ENCODE measurements at regions not wholly inside any gene's neighbourhood (a gene's known extent, or its start where the extent isn't known, plus 50 kb on each side); places are given as distances from the start of the nearest gene placed in this dataset.

DNA sequence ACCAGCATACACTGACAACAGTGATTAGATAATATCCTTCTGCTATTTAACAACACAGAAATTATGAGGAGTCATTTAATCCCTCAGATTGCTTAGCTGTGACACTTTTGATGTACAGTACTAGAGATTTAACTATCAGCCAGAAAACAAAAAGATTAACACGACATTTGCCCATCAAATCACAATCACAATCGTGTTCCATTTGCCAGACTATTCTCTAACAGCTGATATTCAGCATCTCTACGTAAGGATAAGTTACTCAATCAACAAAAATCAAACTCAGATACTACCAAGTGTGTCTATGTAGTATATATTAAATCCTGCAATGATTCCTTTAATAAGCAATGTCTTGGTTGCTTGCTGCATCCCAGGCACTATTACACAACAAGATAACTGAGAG is 558.7 kb upstream of the USP15 start:
- DNase-seq, result no peak

DNA sequence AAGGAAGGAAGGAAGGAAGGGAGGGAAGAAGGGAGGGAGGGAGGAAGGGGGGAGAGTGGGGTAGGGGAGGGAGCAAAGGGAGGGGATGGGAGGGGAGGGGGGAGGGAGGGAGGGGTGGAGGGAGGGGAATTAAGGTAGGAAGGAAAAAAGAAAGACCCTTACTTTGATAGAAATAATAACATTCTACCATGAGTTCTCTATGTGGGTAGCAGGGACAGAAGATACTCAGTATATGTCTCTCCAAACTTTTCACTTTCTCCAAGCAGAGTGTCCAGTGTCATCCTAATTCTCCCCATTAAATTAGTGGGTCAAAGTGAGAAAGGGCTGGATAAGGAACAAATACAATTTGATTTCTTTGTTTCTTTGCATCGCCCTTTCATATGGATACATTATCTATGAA is 553.4 kb upstream of the USP15 start:
- DNase-seq, result no peak

DNA sequence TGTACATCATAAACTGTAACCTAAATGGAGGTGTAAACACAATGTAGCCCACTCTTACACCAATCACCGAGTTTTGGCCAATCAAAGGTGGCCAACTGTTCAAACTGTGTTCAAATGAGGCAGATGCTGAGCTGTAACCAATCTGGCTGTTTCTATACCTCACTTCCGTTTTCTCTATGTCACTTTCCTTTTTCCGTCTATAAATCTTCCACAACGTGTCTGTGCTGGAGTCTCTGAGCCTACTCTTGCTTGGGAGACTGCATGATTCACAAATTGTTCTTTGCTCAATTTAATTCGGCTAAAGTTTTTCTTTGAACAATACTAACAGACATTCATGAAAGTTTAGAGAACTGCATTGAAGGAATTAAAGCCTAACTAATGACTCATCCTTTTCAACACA is 547.1 kb upstream of the USP15 start:
- DNase-seq, result no peak

DNA sequence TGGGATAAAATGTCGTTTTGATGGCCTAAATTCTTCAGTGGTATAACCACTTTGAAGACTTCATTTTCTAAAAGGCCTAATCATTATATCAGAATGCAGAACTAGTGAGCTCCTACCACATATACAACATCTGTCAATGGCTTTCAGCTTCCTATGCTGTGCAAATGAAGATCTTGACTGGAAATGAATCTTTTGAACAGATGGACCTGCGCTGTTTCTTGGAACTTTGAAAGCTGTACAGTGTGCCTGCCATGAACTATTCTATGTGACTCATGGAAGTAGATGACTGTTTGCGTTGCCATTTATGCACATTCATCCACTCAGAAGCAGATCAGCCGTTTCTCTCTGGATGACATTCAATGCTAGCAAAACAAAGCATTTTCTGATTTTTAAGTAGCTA is 542.2 kb upstream of the USP15 start:
- no peak for DNase-seq

DNA sequence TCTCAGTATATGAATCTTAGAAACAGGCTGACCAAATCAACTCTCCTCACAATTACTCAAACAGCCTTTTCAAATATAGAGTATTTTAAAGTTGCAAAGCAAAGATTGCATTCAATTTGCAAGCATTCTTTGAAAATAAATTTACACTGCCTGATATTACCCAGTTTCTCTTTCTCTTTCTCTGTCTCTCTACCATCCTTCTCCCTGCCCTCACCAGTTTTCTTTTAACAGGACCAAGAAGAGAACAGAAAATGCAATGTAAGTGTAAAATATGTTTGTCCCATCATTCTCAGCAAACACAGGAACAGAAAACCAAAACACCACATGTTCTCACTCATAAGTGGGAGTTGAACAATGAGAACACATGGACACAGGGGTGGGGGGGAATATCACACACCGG is 520.3 kb upstream of the USP15 start:
- DNase-seq, result no peak

DNA sequence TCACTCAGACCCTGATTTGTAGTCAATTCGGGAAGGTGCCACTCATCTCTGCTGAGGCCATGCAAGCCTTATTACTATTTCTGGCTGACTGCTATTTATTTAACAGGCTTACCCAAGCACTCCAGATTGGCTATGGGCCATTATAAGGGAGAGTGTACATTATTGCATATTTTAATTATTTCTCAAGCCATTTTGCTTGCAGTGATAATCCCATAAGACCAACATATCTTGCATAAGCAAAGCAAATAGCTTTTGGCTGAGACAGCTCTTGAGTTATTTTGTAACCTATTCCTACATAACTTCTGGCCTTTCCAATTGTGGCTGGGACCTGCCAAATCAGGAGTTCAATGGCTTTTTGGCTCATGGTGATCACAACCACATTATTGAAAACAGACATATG is 509.6 kb upstream of the USP15 start:
- no peak for DNase-seq

DNA sequence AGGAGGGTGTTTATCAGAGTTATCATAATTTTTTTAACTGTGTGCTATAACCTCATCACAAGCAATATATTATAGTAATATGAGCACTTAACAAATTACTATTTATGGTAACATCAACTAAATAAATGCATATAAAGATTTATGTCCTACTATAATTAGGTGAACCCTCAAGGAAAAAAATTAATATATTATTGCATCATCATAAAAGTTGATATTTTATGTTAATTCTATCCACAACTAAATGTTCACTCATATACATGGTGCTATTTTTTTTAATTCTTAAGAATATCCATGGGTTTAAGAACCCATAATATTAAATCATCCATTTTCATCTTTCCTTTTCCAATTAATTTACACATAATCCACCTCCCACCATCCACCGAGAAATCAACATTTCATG is 506.0 kb upstream of the USP15 start:
- DNase-seq, result no peak

DNA sequence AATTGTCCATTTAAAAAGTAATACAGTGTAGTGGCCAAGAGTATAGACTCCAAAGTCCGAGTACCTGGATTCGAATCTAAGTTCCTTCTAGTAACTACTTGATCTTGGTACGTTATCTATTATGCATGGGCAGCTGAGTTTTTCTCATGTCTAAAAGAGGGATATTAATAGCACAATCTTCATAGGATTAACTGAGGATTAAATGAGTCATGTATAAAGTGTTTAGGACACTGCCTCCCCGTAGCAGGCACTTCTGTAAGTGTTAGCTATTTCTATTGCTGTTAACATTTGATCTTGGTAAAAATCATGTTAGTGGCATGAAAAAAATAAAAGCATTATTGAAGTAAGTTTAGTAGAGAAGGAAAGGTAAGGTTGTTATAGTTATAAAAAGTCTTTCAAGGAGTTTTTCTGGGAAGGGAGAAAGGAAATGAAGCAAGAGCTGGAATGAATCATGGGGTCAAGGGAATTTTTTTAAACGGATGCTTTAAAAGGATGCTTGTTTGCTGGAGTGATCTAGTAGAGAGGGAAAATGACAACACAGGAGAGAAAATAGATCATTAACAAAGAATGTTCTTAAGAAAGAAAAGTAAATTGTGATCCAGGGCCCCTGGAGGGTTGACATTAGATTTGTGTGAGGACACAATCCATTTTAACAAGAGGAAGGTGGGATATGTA is 502.2 kb upstream of the USP15 start:
- DNase-seq, result no peak

DNA sequence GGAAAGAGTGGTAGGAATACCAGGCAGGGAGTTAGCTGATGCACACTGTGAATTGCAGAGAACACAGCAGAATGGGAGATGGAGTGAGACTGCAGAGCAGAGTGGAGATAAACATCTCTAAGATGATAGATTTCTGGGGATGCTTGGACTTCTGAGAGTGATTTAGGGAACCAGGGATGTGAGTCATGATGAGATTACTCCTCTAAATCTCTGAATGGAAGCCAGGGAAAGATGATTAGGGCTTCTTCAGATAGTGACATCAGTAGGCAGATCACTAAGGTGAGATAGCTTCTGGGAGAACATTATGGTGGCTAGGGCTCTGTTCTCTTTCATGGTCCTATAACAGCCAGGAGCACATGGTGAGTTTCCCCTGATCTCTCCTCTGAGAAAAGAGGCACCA is 501.5 kb upstream of the USP15 start:
- no peak for DNase-seq

DNA sequence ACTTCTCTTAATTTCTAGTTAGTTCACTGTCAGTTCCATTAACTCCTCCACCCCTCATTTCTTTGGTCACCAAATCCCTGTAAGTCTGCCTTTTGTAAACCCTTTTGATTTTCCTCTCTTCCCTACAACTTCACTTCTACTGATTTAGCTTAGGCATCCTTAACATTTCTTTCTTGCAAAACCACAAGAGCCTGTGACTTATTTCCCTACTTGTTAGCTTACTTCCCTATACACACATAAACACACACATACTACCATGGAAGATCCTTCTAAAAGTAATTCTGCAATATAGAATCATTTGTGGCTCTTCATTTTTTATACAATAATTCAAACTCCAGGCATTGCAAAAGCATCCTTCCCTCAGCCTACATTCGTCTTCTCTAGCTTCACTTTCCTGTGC is 494.3 kb upstream of the USP15 start:
- DNase-seq, result no peak

DNA sequence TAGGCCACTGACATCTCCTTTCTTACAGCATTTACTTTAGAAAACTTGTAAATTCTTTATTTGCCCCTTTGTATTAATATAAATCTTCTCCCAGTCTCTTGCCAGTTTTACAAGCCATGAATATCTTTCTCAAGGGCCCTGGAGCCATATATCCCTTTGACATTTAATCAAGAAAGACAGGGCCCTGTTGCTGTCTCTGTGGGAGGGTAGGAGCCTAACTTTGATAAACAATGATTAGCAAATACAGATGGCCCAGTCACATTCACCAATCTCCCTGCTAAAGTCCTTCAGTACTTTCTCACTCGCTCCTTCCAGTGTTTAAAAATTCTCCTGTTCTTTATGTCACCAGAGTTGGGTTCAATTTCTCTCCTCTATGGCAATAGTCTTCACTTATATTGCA is 479.8 kb upstream of the USP15 start:
- no peak for DNase-seq

DNA sequence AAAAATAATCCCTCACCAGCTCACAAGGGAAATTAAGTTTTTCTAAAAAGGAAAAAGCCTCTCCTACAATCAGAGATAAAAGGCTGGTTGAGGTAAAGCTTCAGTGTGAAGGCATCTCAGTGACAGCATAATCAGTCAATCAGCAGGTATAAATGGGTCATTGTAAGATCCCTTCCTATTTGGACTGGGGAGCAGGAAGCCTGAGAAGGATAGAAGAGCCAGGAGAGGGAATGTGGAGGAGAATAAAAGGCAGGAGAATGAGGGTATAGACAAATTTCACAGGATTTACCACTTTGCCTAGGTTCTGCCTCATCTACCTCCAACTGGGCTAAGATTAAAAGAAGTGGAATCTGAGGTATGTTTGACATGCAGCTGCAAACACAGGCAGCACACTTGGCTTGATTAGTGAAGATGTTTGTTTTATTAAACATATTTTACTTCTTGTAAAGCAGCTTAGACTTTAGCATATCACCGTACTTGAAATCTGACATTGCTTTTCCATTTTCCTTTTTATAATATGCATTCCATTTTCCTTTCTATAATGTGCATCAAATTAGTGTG is 479.1 kb upstream of the USP15 start:
- DNase-seq, result no peak

DNA sequence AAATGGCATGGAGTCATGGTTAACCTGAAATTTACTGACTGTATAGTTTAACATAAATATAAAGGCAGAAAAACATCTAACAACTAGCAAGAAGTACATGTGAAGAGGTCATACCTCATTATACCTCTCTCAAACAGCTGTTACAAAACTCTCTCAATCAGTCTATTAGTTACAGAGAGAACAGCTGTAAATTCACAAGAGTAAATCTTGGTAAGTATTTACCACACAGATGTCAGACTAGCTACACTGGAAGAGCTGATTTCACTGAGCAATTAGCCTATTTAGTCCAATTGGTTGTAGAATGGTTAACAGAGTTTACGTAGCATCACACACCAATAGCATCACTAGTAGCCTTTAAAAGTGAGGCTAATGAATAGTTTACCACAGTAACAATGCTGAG is 463.4 kb upstream of the USP15 start:
- DNase-seq, result no peak

DNA sequence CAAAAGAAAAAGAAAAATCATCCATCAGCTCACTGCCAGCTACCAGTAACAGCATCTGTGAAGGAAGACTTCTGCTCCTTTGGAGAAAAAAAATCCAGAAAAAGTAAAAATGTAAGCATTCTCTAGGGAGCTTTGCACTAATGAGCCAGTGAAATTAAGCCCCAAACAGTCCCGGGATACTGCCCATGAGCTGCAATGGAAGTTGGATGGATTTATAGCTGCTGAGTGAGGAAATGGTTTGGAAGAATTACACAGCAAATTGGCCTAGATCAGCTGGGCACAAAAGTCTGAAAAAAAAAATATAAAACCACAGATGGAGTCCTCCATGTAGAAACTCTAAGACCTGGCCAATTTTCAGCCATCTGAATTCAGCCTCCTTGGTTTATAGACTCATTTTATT is 462.9 kb upstream of the USP15 start:
- no peak for DNase-seq

DNA sequence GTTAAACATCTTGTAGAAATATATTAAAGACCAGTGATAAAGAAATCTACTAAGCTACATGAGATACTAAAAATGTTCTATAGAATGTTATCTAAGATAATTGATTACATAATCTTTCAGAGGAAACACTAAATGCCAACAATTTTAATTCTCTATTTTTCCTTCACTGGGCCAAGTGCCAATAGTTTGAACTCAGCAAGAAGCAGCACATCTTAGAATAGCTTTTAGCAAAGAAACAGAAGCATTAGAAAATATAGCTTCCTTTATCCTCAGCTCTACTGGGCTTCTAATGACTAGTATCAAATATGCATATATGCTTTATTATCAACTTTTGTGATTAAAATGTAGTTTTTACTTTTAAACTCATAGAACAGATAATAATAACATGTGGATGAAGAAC is 461.4 kb upstream of the USP15 start:
- DNase-seq, result no peak

DNA sequence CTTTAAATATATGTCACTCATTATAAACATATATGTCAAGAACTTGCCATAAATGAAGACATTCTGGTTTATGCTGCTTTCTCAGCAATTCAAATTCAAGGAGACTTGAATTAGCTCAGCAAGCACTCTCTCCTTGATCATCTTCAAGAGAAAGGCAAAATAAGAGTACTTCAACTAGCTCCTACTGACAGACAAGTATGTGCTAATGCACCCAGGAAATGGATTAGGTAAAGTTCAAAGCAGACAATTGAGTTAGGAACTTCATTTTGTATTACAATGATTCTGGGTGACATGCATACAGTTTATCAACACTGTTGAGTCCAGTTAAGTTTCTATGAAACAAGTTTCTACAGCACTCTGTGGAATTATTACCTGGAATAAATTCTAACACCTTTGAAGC is 455.9 kb upstream of the USP15 start:
- no peak for DNase-seq

DNA sequence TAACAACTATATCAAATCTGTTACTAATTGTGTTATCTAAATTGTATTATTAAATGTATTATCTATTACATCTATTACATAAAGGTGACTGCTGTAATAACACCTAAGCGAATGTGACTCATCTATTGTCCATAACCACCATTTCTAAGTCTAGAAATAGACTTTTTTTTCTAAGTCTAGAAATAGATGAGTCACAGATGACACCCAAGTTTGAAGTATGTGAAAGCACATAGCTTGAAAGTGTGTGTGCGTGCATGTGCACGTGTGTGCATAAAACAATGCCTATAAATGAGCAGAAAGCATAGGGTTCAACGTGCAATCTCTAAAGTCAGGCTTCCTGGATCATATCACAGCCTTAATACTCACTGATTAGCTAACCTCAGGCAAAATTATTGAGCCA is 451.3 kb upstream of the USP15 start:
- no peak for DNase-seq

DNA sequence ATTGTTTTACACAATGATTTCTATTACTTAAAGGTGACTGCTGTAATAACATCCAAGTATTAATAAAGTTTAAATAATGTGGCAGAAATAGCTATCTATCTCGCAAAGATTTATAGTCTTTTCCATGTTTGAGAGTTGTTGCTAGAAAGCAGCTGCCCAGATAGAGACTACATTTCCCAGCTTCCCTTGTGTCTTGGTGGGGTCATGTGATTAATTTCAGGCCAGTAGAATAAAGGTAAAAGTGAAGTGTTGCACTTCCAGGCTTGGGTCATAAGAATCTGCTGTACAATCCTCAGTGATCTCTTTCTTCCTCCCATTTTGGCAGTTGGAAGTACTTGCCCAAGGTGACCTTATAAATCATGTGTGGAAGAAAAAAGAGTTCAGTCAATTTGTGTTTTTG is 449.7 kb upstream of the USP15 start:
- no peak for DNase-seq

DNA sequence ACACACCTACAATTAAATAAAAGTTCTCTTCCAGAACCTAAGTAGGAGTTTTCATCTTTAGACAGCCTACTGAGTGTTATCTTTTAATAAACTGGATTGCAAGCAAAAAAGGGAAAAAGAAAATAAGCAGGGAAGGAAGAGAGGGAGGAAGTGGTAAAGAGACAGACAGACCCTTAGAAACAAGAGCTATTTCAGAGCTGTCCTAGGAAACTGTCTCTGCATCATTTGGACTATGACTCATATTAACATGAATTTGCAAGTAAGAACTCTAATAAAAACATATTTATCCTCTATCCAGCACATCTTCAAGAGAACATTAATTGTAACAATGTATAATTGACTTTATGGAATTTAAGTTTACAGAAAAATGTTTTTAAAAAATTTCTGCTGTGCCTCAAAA is 438.8 kb upstream of the USP15 start:
- no peak for DNase-seq

DNA sequence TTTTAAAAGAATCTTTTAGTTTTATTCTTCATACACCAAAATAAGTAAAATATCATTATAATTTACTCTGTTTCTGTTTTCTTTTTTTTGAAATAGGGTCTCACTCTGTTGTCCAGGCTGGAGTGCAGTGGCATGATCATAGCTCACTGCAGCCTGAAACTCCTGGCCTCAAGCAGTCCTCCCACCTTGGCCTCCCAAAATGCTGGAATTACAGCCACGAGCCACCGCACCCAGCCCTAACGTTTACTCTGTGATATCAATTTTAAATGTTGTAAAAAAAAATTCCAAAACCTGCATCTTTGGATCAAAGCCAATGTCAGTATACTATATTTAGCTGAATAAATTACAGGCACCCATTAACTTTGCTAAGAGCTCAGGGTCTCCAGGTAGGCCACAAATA is 437.1 kb upstream of the USP15 start:
- DNase-seq, result no peak

DNA sequence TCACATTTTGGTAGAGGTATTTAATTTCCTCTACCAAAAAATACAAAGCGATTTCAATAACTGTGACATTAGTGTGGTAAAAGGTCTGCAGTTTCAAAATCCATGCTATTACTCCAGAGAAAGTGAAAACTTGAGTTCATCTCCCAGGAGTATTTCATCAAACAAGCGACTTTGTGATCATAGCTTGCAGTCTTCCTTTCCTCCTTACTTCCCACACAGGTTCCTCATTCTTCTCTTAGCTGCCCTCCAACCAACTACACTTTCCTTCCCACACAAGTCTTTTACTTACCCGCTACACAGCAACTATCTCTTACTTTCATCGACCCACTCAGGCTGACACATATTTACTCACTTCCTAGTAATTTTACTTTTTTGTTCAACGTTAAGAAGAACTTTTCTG is 413.4 kb upstream of the USP15 start:
- DNase-seq, result no peak

DNA sequence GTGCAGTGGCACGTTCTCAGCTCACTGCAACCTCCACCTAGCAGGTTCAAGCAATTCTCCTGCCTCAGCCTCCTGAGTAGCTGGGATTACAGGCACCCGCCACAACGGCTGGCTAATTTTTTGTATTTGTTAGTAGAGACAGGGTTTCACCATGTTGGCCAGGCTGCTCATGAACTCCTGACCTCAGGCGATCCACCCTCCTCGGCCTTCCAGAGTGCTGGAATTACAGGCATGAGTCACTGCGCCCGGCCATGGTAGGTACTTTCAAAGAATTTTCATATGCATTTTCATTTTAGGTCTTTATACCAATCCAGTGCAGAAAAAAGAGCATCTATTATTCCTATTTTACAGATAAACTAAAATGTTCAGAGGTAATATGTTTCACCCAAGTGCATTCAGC is 411.3 kb upstream of the USP15 start:
- DNase-seq, result no peak

DNA sequence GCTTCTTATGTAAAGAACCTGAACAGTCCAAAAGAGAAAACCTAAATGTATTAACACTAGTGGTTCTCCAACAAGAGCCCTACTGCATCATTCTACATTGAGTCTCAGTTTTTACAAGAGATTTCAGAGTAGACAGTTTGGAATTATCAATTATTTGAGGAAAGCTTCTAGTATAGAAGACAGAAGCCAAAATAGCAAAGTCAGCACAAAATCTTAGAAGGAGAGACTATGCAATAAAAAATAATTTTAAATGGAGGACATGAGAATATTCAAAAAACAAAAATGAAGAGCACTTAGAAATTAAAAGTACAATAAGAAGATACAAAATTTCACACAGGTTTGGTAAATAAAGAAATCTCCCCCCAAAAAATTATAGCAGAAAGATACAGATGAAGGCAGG is 406.3 kb upstream of the USP15 start:
- DNase-seq, result no peak

DNA sequence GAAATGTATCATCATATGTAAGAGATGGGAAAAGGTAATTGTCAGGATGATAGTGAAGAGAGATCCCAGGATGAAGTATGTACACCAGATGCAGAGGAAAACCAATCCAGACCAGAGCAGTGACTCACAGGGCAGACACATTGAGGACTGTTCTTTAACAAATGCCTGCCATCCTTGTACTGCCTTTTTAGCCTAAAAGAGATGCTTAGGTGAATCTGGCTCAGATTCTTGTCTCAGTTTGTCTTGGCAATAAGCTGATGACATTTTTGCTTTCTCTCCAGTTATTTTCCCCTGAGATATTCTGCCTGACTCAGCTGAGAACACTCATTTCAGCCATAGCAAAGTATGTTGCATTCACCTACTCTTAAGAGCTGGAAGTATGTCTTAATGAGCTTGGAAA is 405.3 kb upstream of the USP15 start:
- no peak for DNase-seq

DNA sequence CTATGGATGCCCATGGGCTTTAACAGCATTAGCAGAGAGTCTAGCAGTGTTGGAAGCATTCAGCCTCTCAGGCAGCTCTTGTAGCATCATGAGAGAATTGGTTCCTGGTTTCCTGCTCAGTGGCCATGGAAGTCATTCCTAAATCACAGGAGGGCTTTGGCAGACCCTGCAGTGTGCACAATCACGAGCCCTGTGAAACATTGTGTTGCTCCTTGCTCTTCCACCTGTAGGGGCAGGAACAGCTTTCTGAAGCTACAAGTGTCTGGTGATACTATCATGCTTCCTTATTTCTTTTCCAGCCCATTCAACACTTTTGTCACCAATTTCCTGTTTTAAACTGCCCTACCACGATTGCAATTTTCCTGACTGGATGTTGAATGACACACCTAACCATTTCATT is 402.2 kb upstream of the USP15 start:
- DNase-seq, result no peak

DNA sequence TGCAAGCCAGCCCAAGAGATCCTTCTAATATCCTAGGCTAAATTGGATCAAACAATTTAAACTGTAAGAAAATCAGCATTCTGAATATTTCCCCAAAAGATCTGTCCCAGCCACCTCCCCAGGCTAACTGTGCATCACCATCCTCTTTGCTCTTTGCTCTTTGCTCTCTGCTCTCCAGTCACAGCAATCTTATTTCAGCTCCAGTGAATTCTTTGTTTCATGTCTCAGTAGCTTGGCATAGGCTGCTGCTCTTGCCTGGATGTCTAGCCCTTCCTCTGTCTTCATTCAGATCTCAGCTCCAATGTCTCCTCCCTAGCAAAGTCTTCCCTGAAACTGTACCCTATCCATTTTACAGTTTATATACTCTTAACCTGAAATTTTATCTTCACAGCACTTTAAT is 399.8 kb upstream of the USP15 start:
- DNase-seq, result no peak
